HepG2 (cell line): ENCODE measurements at regions not wholly inside any gene's neighbourhood (a gene's known extent, or its start where the extent isn't known, plus 50 kb on each side); places are given as distances from the start of the nearest gene placed in this dataset.

Experiments
- ATAC-seq: fragments of 200-7000 bp; cut with Tn5 transposase; 3 replicates; pipeline ENCODE4 v1.9.1; 2020; ENCODE audit warnings: mild to moderate bottlenecking, moderate library complexity
- BruUV-seq: library from RNA; stranded (reverse); fragments of 400-500 nt; replicated peaks from 2 replicates; lab custom pipeline; 2021; lab: Mats Ljungman, UMichigan
- CTCF ChIA-PET: fragments of 300-600 bp; formaldehyde crosslinking; extraction: SDS; loops from one replicate; lab custom pipeline; 2021; ENCODE audit warnings: low total read pairs, inconsistent platforms, low intra/inter-chr PET ratio; lab: Yijun Ruan, JAX
- POLR2A ChIA-PET: fragments of 350-600 bp; sonication (Branson Sonifier 250); formaldehyde crosslinking; loops from one replicate; lab custom pipeline; 2020; ENCODE audit warnings: antibody characterized with exemption, inconsistent platforms; lab: Yijun Ruan, JAX
- DNase-seq: peaks from one replicate; pipeline ENCODE4 v3.0.0-alpha.2; 2015; ENCODE audit warnings: low spot score
- FAIRE-seq: peaks from 3 replicates; lab custom pipeline; 2011; peaks lifted over from hg19 to GRCh38; lab: Jason Lieb, UNC
- H2AFZ ChIP-seq: one replicate; pipeline ENCODE4 v1.6.1; 2011; ENCODE audit warnings: low read length, inconsistent platforms
- H3K27ac ChIP-seq: fragments of 300-600 bp; 3 replicates; pipeline ENCODE4 v1.8.0; 2011; ENCODE audit warnings: mixed run types, mild to moderate bottlenecking, mixed read lengths, low read length, inconsistent platforms; ENCODE audit not compliant: insufficient read depth; ENCODE audit errors: extremely low read length
- H3K27me3 ChIP-seq, 2 experiments: fragments of 200-600 bp in 1 of 2; 2 replicates in 1 of 2; 3 replicates in 1 of 2; pipeline versions ENCODE4 v1.6.0 to v1.8.0; 2011; ENCODE audit warnings: low read length in 2 of 2, mild to moderate bottlenecking in 2 of 2, moderate library complexity in 2 of 2, inconsistent platforms in 1 of 2; ENCODE audit not compliant: insufficient read depth in 2 of 2, control insufficient read depth in 1 of 2
- H3K36me3 ChIP-seq, 2 experiments: fragments of 200-600 bp in 1 of 2; replicated peaks in 1 of 2; 2 replicates in 1 of 2; 3 replicates in 1 of 2; pipeline versions ENCODE4 v1.5.1 to v1.8.0; 2011; ENCODE audit warnings: low read length in 2 of 2, inconsistent platforms in 1 of 2; ENCODE audit not compliant: insufficient read depth in 2 of 2, control insufficient read depth in 1 of 2
- H3K4me1 ChIP-seq: 2 replicates; pipeline ENCODE4 v1.5.1; 2012; ENCODE audit warnings: low read length, inconsistent platforms; ENCODE audit not compliant: insufficient read depth
- H3K4me2 ChIP-seq: 2 replicates; pipeline ENCODE4 v1.6.0; 2011; ENCODE audit warnings: low read depth, low read length, inconsistent platforms
- H3K4me3 ChIP-seq, 3 experiments: fragments of 200-600 bp in 1 of 3; sonication (generic), shearing (Covaris generic) in 1 of 3; replicated peaks in 1 of 3; 2 replicates each; pipeline ENCODE4 v1.5.1; 2011 to 2016; ENCODE audit warnings: low read length in 3 of 3, inconsistent platforms in 2 of 3, low read depth in 2 of 3, mild to moderate bottlenecking in 2 of 3, control low read depth in 1 of 3, mixed read lengths in 1 of 3; ENCODE audit not compliant: insufficient read depth in 1 of 3
- H3K79me2 ChIP-seq: one replicate; pipeline ENCODE4 v1.6.1; 2011; ENCODE audit warnings: low read length, inconsistent platforms; ENCODE audit not compliant: insufficient read depth
- H3K9ac ChIP-seq: 2 replicates; pipeline ENCODE4 v1.6.0; 2011; ENCODE audit warnings: mild to moderate bottlenecking, low read depth, low read length, inconsistent platforms; ENCODE audit not compliant: insufficient read depth
- H3K9me3 ChIP-seq: 2 replicates; pipeline ENCODE4 v1.5.1; 2012; ENCODE audit warnings: mild to moderate bottlenecking, low read length
- H4K20me1 ChIP-seq: 2 replicates; pipeline ENCODE4 v1.6.0; 2011; ENCODE audit warnings: inconsistent platforms, mild to moderate bottlenecking, low read length, moderate library complexity; ENCODE audit not compliant: insufficient read depth
- ETV5 ChIP-seq: IDR thresholded peaks from 2 replicates; pipeline ENCODE4 v1.6.1; 2018; ENCODE audit warnings: missing biosample characterization, missing genetic modification reagents, inconsistent platforms, borderline replicate concordance
- HES4 ChIP-seq: sonication (generic); formaldehyde crosslinking; IDR thresholded peaks from 2 replicates; pipeline ENCODE4 v1.9.0; 2021; ENCODE audit warnings: mild to moderate bottlenecking, missing genetic modification reagents, borderline replicate concordance
- HNRNPK ChIP-seq: fragments of 200-400 bp; formaldehyde crosslinking; IDR thresholded peaks from 2 replicates; pipeline ENCODE4 v1.6.1; 2018; ENCODE audit warnings: low read length, low read depth, moderate library complexity, mild to moderate bottlenecking; ENCODE audit not compliant: poor library complexity, severe bottlenecking
- NCOA2 ChIP-seq: sonication (generic); formaldehyde crosslinking; IDR thresholded peaks from 2 replicates; pipeline ENCODE4 v1.8.0; 2022; ENCODE audit warnings: inconsistent platforms
- POGK ChIP-seq: sonication (generic); formaldehyde crosslinking; conservative IDR thresholded peaks from 2 replicates; pipeline ENCODE4 v1.8.0; 2022; ENCODE audit warnings: mild to moderate bottlenecking, moderate library complexity, missing genetic modification reagents
- RAD21 ChIP-seq: fragments of 450-650 bp; formaldehyde crosslinking; IDR thresholded peaks from 2 replicates; pipeline ENCODE4 v1.5.0; 2020; ENCODE audit warnings: mild to moderate bottlenecking
- TCF7L2 ChIP-seq: IDR thresholded peaks from 2 replicates; pipeline ENCODE4 v1.6.1; 2011; ENCODE audit warnings: mild to moderate bottlenecking, low read depth, low read length, moderate library complexity
- ZBTB8A ChIP-seq: sonication (generic); formaldehyde crosslinking; IDR thresholded peaks from 2 replicates; pipeline ENCODE4 v1.4.0; 2020; ENCODE audit warnings: mild to moderate bottlenecking, low read depth, missing genetic modification reagents, borderline replicate concordance
- ZIK1 ChIP-seq: sonication (generic); formaldehyde crosslinking; IDR thresholded peaks from 2 replicates; pipeline ENCODE4 v1.5.0; 2020; ENCODE audit warnings: mild to moderate bottlenecking, low read depth, missing genetic modification reagents, borderline replicate concordance
- ZNF225 ChIP-seq: sonication (generic); formaldehyde crosslinking; IDR thresholded peaks from 2 replicates; pipeline ENCODE4 v1.4.0; 2020; ENCODE audit warnings: mild to moderate bottlenecking, missing genetic modification reagents
- ZNF552 ChIP-seq: sonication (generic); formaldehyde crosslinking; IDR thresholded peaks from 2 replicates; pipeline ENCODE4 v1.9.0; 2022; ENCODE audit warnings: missing genetic modification reagents, mild to moderate bottlenecking, borderline replicate concordance
- WGBS: methylation state at CpG from one replicate; pipeline ENCODE4 v1.1.6; 2017; ENCODE audit warnings: low lambda C conversion rate; 5-methylcytosine and 5-hydroxymethylcytosine counted together
- in situ Hi-C: cut with HindIII; loops from 2 replicates; pipeline ENCODE4 v1.10.0; 2017; ENCODE audit warnings: low pct_unique_long_range_greater_than_20kb; ENCODE audit not compliant: extremely low pct_ligation_motif_present
- intact Hi-C: fragments of 100-400 bp; cut with micrococcal nuclease; formaldehyde crosslinking; loops from one replicate; pipeline ENCODE4 v1.10.0; 2022; ENCODE audit not compliant: unreplicated experiment

- no peak for TF ChIP-seq POGK
- no peak for TF ChIP-seq HNRNPK
Observed at GRCh38 chr14:89586258-89587135, 169.5 kb upstream of the FOXN3 start (continued).

- ATAC-seq (no peak), DNase-seq (no peak), FAIRE-seq (no peak)
- H4K20me1 ChIP-seq: no peaks in the 10 kb centered on the region
- peaks cover 6% of the 10 kb centered on the region for H3K79me2 ChIP-seq
- no peaks in the 10 kb centered on the region for H3K9me3 ChIP-seq
- no TSS peak for BruUV-seq
- POLR2A ChIA-PET: no interaction called here
- intact Hi-C loops (no loop called here), in situ Hi-C loops (no loop called here)
- H3K4me2 ChIP-seq: no peak overlapping the region
- TF ChIP-seq HES4 (no peak), ZNF225 (CRISPR knock-in tag) (no peak), TCF7L2 (no peak), ZNF552 (CRISPR knock-in tag) (no peak), NCOA2 (CRISPR knock-in tag) (no peak), ETV5 (CRISPR knock-in tag) (no peak), ZBTB8A (CRISPR knock-in tag) (no peak), RAD21 (no peak), ZIK1 (no peak)
- no peaks in the 10 kb centered on the region for H3K27me3 ChIP-seq
- H2AFZ ChIP-seq: no peak overlapping the region
- no peak overlapping the region for H3K4me3 ChIP-seq
- H3K9ac ChIP-seq: no peak overlapping the region
- no peak overlapping the region for H3K27ac ChIP-seq
- peaks cover 6% of the 10 kb centered on the region; the same call in 1 of the 2 replicates for H3K4me1 ChIP-seq
- peaks cover 2 to 4% of the 10 kb centered on the region in 2 experiments; a peak in 2 of 5 replicates for H3K36me3 ChIP-seq
- CTCF ChIA-PET: no interaction called here
- WGBS: 88% methylated on average over 4 of the region's 4 CpGs
Observed at GRCh38 chr14:89578156-89578555, 161.1 kb upstream of the FOXN3 start.
